ENCODE measurements at regions not wholly inside any gene's neighbourhood (a gene's known extent, or its start where the extent isn't known, plus 50 kb on each side); places are given as distances from the start of the nearest gene placed in this dataset.

DNA sequence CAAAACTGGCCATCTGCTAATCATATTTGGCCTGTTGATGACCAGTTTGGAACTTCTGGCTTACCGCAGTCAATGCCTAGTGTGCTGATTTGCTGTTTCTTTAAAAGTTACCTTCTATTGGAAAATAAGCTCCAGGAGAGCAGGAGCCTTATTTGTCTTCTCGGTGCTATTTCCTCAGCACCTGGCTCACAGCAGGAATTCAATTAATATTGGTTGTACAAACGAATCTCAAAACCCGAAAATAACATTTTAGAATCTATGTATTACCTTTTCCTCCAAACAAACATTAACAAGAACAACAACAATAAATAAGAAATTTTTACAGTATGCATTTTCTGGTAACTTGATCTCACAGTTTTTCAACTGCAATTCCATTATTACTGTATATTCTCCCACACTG lies 1080.7 kb upstream of the MAP3K7 start:
- Histone ChIP-seq H3K9me3 (no peaks in the 10 kb centered on the region), H3K27me3 (ENCODE audit: insufficient read depth in 3 of 3, low read length in 2 of 3) (no peaks in the 10 kb centered on the region), H3K36me3 (ENCODE audit: insufficient read depth in 1 of 2, low read depth in 1 of 2) (no peaks in the 10 kb centered on the region), H3K4me1 (no peaks in the 10 kb centered on the region), H3K4me3 (no peak overlapping the region), H3K27ac (no peak overlapping the region)
- no peak for DNase-seq
- intact Hi-C loops (cut with DNase I): no loop called here
- 77 to 86% (median 82%) methylated on average over 4 of the region's 4 CpGs for WGBS, 3 donors
- TF ChIP-seq CTCF (IDR thresholded peaks at IDR 0.05): no peak
- no peak for ATAC-seq

- Histone ChIP-seq H3K27ac (no peak overlapping the region), H3K36me3 (ENCODE audit: insufficient read depth in 1 of 2, low read depth in 1 of 2) (no peaks in the 10 kb centered on the region), H3K27me3 (ENCODE audit: insufficient read depth in 3 of 3, low read length in 2 of 3) (no peaks in the 10 kb centered on the region), H3K9me3 (no peaks in the 10 kb centered on the region), H3K4me3 (no peak overlapping the region), H3K4me1 (no peaks in the 10 kb centered on the region)
- intact Hi-C loops (cut with DNase I): no loop called here
- ATAC-seq: no peak
- WGBS, 3 donors: 93 to 97% (median 94%) methylated on average over 2 of the region's 2 CpGs
- no peak for TF ChIP-seq CTCF (IDR thresholded peaks at IDR 0.05)
- no peak for DNase-seq
Observed at GRCh38 chr6:91664327-91664959, 1077.6 kb upstream of the MAP3K7 start.

DNA sequence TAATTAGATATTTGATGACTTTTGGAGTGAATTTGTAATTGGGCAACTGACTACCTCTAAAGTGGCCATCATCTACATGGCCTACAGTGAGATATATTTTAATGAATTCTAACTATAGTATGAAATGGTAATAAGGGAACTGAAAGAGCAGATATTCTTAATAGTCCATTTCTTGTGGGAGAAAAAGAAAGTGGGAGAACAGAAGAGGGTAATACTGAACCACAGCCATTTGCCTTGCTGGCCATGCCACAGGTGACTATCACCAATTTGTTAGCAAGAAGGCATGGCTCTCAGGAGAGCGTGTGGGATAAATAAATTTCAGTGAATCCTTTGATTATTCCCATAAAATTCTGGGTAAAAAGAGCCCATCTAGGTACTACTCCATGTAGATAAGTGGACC lies 1074.0 kb upstream of the MAP3K7 start:
- no peaks in the 10 kb centered on the region for H3K36me3 ChIP-seq (ENCODE audit: insufficient read depth in 1 of 2, low read depth in 1 of 2)
- H3K27ac ChIP-seq: no peak overlapping the region
- no peak for TF ChIP-seq CTCF (IDR thresholded peaks at IDR 0.05)
- no peaks in the 10 kb centered on the region for H3K4me1 ChIP-seq
- no peak overlapping the region for H3K4me3 ChIP-seq
- H3K9me3 ChIP-seq: no peaks in the 10 kb centered on the region
- ATAC-seq (no peak), DNase-seq (no peak)
- intact Hi-C loops (cut with DNase I): no loop called here
- H3K27me3 ChIP-seq (ENCODE audit: insufficient read depth in 3 of 3, low read length in 2 of 3): no peaks in the 10 kb centered on the region
- WGBS, 3 donors: 93 to 100% (median 96%) methylated on average over 1 of the region's 1 CpG

GRCh38 chr6:91659891-91660290 lies 1073.0 kb upstream of the MAP3K7 start:
- WGBS, 3 donors: 46 to 52% (median 48%) methylated on average over 1 of the region's 1 CpG
- H3K4me3 ChIP-seq: no peak overlapping the region
- H3K27me3 ChIP-seq (ENCODE audit: insufficient read depth in 3 of 3, low read length in 2 of 3): no peaks in the 10 kb centered on the region
- intact Hi-C loops (cut with DNase I): no loop called here
- H3K36me3 ChIP-seq (ENCODE audit: insufficient read depth in 1 of 2, low read depth in 1 of 2): no peaks in the 10 kb centered on the region
- DNase-seq (no peak), ATAC-seq (no peak)
- H3K9me3 ChIP-seq: no peaks in the 10 kb centered on the region
- H3K4me1 ChIP-seq: no peaks in the 10 kb centered on the region
- TF ChIP-seq CTCF (IDR thresholded peaks at IDR 0.05): no peak
- H3K27ac ChIP-seq: no peak overlapping the region

DNA sequence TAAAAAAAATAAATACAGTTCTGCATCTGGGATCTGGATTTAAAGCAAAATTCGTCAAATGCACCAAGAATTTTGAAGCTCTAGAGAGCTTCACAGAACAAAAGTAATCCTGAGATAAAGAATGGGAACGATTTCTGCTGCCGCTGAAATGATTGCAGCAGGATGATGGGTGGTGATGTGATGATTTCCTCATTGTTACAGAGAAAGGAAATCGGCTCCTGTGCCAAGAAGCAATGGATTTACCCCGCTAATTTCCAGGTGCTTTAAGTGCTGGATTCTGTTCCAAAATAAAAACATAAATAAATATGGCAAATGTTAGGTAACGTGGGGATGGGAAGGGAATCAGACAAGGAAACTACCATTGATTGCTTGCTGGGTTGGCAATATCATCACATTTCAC lies 1067.9 kb upstream of the MAP3K7 start:
- Histone ChIP-seq H3K9me3 (no peaks in the 10 kb centered on the region), H3K27me3 (ENCODE audit: insufficient read depth in 3 of 3, low read length in 2 of 3) (no peaks in the 10 kb centered on the region), H3K4me1 (no peaks in the 10 kb centered on the region), H3K27ac (no peak overlapping the region), H3K4me3 (no peak overlapping the region), H3K36me3 (ENCODE audit: insufficient read depth in 1 of 2, low read depth in 1 of 2) (no peaks in the 10 kb centered on the region)
- ATAC-seq (no peak), DNase-seq (no peak)
- 41 to 49% (median 48%) methylated on average over 6 of the region's 6 CpGs for WGBS, 3 donors
- intact Hi-C loops (cut with DNase I): no loop called here
- no peak for TF ChIP-seq CTCF (IDR thresholded peaks at IDR 0.05)
